Natural killer cell (primary cell): ENCODE measurements at regions not wholly inside any gene's neighbourhood (a gene's known extent, or its start where the extent isn't known, plus 50 kb on each side); places are given as distances from the start of the nearest gene placed in this dataset.

Experiments used
- ATAC-seq, 3 donors: fragments of 150-1000 bp in 2 of 3; fragments of 200-7000 bp in 1 of 3; cut with Tn5 transposase; 1 replicate in 1 of 3; 2 replicates in 2 of 3; pipeline ENCODE4 v1.10.0; 2021; ENCODE audit warnings: mild to moderate bottlenecking in 2 of 3, moderate library complexity in 2 of 3
- DNase-seq, 2 donors: peaks; one replicate each; pipeline versions ENCODE4 v3.0.0 to v3.0.0-alpha.2; 2013 to 2021; ENCODE audit warnings: mixed read lengths in 1 of 2
- H3K27ac ChIP-seq: one replicate; pipeline ENCODE4 v1.5.1; 2013; ENCODE audit warnings: mild to moderate bottlenecking, low read length
- H3K27me3 ChIP-seq: one replicate; pipeline ENCODE4 v1.6.1; 2013; ENCODE audit warnings: low read length; ENCODE audit not compliant: control insufficient read depth, insufficient read depth
- H3K36me3 ChIP-seq: one replicate; pipeline ENCODE4 v1.6.1; 2013; ENCODE audit warnings: low read length; ENCODE audit not compliant: control insufficient read depth, insufficient read depth
- H3K4me1 ChIP-seq: one replicate; pipeline ENCODE4 v1.6.1; 2013; ENCODE audit warnings: low read length; ENCODE audit not compliant: control insufficient read depth, insufficient read depth
- H3K4me3 ChIP-seq: one replicate; pipeline ENCODE4 v1.5.1; 2013; ENCODE audit warnings: low read length
- H3K9me3 ChIP-seq: one replicate; pipeline ENCODE4 v1.6.1; 2013; ENCODE audit warnings: low read length; ENCODE audit not compliant: control insufficient read depth, insufficient read depth
- H3K27ac Mint-ChIP-seq, 2 donors: one replicate each; pipeline ENCODE4 v1.8.0; 2022; ENCODE audit warnings: mild to moderate bottlenecking in 2 of 2, mixed read lengths in 2 of 2, moderate library complexity in 1 of 2
- H3K27me3 Mint-ChIP-seq, 2 donors: one replicate each; pipeline ENCODE4 v1.8.0; 2022; ENCODE audit warnings: low read depth in 2 of 2, mixed read lengths in 2 of 2
- H3K36me3 Mint-ChIP-seq: one replicate; pipeline ENCODE4 v1.8.0; 2022; ENCODE audit warnings: mixed read lengths
- H3K4me1 Mint-ChIP-seq, 2 donors: one replicate each; pipeline ENCODE4 v1.8.0; 2022; ENCODE audit warnings: mixed read lengths in 2 of 2
- H3K4me3 Mint-ChIP-seq: one replicate; pipeline ENCODE4 v1.8.0; 2022; ENCODE audit warnings: mild to moderate bottlenecking, moderate library complexity, mixed read lengths
- H3K9me3 Mint-ChIP-seq, 2 donors: one replicate each; pipeline ENCODE4 v1.8.0; 2022; ENCODE audit warnings: mixed read lengths in 2 of 2
- CTCF ChIP-seq: fragments of 200-600 bp; IDR thresholded peaks from one replicate; pipeline ENCODE4 v1.8.0; 2022; ENCODE audit warnings: antibody characterized with exemption
- WGBS: methylation state at CpG from one replicate; pipeline ENCODE4 v1.1.7; 2013; ENCODE audit warnings: missing lambda C conversion rate; ENCODE audit not compliant: insufficient coverage; 5-methylcytosine and 5-hydroxymethylcytosine counted together
- intact Hi-C: fragments of 100-400 bp; cut with micrococcal nuclease; formaldehyde crosslinking; loops from one replicate; pipeline ENCODE4 v1.14.2; 2022

GRCh38 chr9:108060175-108060574 is 570.6 kb upstream of the KLF4 start:
- WGBS, result 93% methylated on average over 5 of the region's 5 CpGs
- Histone ChIP-seq H3K4me3 (no peak overlapping the region), H3K9me3 (no peaks in the 10 kb centered on the region), H3K36me3 (no peaks in the 10 kb centered on the region), H3K4me1 (no peaks in the 10 kb centered on the region), H3K27ac (no peak overlapping the region), H3K27me3 (no peaks in the 10 kb centered on the region)
- ATAC-seq (no peak), DNase-seq (no peak)
- peaks cover 5% of the 10 kb centered on the region in 2 donors for H3K9me3 Mint-ChIP-seq
- H3K36me3 Mint-ChIP-seq, result no peaks in the 10 kb centered on the region
- intact Hi-C loops, result no loop called here
- no peak overlapping the region for H3K27ac Mint-ChIP-seq
- no peaks in the 10 kb centered on the region for H3K4me1 Mint-ChIP-seq
- TF ChIP-seq CTCF, result no peak
- no peaks in the 10 kb centered on the region for H3K27me3 Mint-ChIP-seq
- H3K4me3 Mint-ChIP-seq, result no peak overlapping the region

- intact Hi-C loops, result no loop called here
- Histone ChIP-seq H3K9me3 (no peaks in the 10 kb centered on the region), H3K36me3 (no peaks in the 10 kb centered on the region), H3K27ac (no peak overlapping the region), H3K4me3 (no peak overlapping the region), H3K4me1 (no peaks in the 10 kb centered on the region), H3K27me3 (no peaks in the 10 kb centered on the region)
- Mint-ChIP-seq H3K4me1 (no peaks in the 10 kb centered on the region), H3K36me3 (no peaks in the 10 kb centered on the region), H3K27ac (no peak overlapping the region), H3K9me3 (peaks cover 5 to 7% of the 10 kb centered on the region in 2 donors), H3K27me3 (no peaks in the 10 kb centered on the region), H3K4me3 (no peak overlapping the region)
- no peak for TF ChIP-seq CTCF
- ATAC-seq (no peak), DNase-seq (no peak)
- 92% methylated on average over 4 of the region's 6 CpGs for WGBS
Measured at GRCh38 chr9:108058135-108058814, 568.7 kb upstream of the KLF4 start.

GRCh38 chr9:108057421-108058134 is 568.0 kb upstream of the KLF4 start:
- H3K4me1 ChIP-seq, result no peaks in the 10 kb centered on the region
- no peak overlapping the region for H3K27ac ChIP-seq
- H3K27me3 Mint-ChIP-seq, result no peaks in the 10 kb centered on the region
- H3K9me3 ChIP-seq, result no peaks in the 10 kb centered on the region
- H3K27ac Mint-ChIP-seq, result no peak overlapping the region
- no peaks in the 10 kb centered on the region for H3K4me1 Mint-ChIP-seq
- H3K4me3 ChIP-seq, result no peak overlapping the region
- no peak overlapping the region for H3K4me3 Mint-ChIP-seq
- WGBS, result 79% methylated on average over 7 of the region's 7 CpGs
- intact Hi-C loops, result no loop called here
- ATAC-seq (no peak), DNase-seq (no peak)
- peaks cover 5% of the 10 kb centered on the region in 2 donors for H3K9me3 Mint-ChIP-seq
- TF ChIP-seq CTCF, result no peak
- H3K36me3 ChIP-seq, result no peaks in the 10 kb centered on the region
- no peaks in the 10 kb centered on the region for H3K27me3 ChIP-seq
- H3K36me3 Mint-ChIP-seq, result no peaks in the 10 kb centered on the region
